ENCODE measurements at regions not wholly inside any gene's neighbourhood (a gene's known extent, or its start where the extent isn't known, plus 50 kb on each side); places are given as distances from the start of the nearest gene placed in this dataset.

GRCh38 chr11:121927789-121928188, 188.2 kb downstream of the BLID start:
- TF ChIP-seq TEAD4 (IDR thresholded peaks at IDR 0.05) = no peak
- TF ChIP-seq MAX (IDR thresholded peaks at IDR 0.05) = no peak
- no peak for TF ChIP-seq ZBTB7A (IDR thresholded peaks at IDR 0.05; ENCODE audit: low read depth)
- no peak for TF ChIP-seq RAD21 (IDR thresholded peaks at IDR 0.05; ENCODE audit: low read depth)
- TF ChIP-seq YY1 (IDR thresholded peaks at IDR 0.05; ENCODE audit: low read depth) = no peak
- no peak for TF ChIP-seq FOXM1 (IDR thresholded peaks at IDR 0.05; ENCODE audit: borderline replicate concordance, low read depth)
